WERI-Rb-1 (cell line): ENCODE measurements at regions not wholly inside any gene's neighbourhood (a gene's known extent, or its start where the extent isn't known, plus 50 kb on each side); places are given as distances from the start of the nearest gene placed in this dataset.

Source experiments
- DNase-seq: peaks from one replicate; pipeline ENCODE4 v3.0.0-alpha.2; 2020
- H3K27ac ChIP-seq: fragments of 250-450 bp; sonication (Bioruptor Pico); 2 replicates; pipeline ENCODE4 v1.5.1; 2020; ENCODE audit warnings: mild to moderate bottlenecking, moderate library complexity
- H3K27me3 ChIP-seq: fragments of 250-450 bp; sonication (Bioruptor Pico); 2 replicates; pipeline ENCODE4 v1.5.1; 2021; ENCODE audit warnings: mild to moderate bottlenecking, low read depth, moderate library complexity; ENCODE audit not compliant: insufficient read depth, severe bottlenecking
- H3K36me3 ChIP-seq: fragments of 250-450 bp; sonication (Bioruptor Pico); 2 replicates; pipeline ENCODE4 v1.5.1; 2020; ENCODE audit warnings: mild to moderate bottlenecking, moderate library complexity
- H3K4me3 ChIP-seq: 2 replicates; pipeline ENCODE4 v1.5.1; 2011; ENCODE audit warnings: low read depth, mild to moderate bottlenecking, control low read depth, low read length
- H3K9me3 ChIP-seq: fragments of 250-450 bp; sonication (Bioruptor Pico); 2 replicates; pipeline ENCODE4 v1.5.1; 2021; ENCODE audit warnings: mild to moderate bottlenecking, moderate library complexity; ENCODE audit not compliant: severe bottlenecking
- TF ChIP-seq, protein P1 (sequence below): IDR thresholded peaks from 2 replicates; pipeline ENCODE4 v1.5.1; 2011; ENCODE audit warnings: low read depth, mild to moderate bottlenecking, control low read depth, inconsistent platforms, low read length

DNA sequence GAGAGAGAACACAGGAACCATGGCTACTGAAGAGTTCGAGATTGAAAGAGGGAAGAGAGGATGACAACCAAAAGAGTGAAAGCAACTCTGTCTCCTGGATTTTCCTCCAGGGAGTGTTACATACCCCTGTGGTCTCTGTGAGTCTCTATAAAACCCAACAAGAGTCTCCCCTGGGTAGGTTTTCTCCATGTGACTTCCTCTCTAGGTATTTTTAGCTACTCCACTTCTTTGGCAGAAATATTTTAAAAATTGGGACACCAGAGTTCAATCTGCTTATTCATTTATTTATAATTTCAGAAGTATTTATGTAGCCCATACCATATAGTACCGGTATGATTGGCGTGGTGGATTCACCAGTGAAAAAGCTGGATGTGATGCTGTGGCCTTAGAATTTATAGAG lies 671.7 kb upstream of the NR2F2 start:
- H3K27me3 ChIP-seq = peaks cover 29% of the 10 kb centered on the region
- TF ChIP-seq, protein P1, sequence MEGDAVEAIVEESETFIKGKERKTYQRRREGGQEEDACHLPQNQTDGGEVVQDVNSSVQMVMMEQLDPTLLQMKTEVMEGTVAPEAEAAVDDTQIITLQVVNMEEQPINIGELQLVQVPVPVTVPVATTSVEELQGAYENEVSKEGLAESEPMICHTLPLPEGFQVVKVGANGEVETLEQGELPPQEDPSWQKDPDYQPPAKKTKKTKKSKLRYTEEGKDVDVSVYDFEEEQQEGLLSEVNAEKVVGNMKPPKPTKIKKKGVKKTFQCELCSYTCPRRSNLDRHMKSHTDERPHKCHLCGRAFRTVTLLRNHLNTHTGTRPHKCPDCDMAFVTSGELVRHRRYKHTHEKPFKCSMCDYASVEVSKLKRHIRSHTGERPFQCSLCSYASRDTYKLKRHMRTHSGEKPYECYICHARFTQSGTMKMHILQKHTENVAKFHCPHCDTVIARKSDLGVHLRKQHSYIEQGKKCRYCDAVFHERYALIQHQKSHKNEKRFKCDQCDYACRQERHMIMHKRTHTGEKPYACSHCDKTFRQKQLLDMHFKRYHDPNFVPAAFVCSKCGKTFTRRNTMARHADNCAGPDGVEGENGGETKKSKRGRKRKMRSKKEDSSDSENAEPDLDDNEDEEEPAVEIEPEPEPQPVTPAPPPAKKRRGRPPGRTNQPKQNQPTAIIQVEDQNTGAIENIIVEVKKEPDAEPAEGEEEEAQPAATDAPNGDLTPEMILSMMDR = no peak
- no peak for DNase-seq
- no peak overlapping the region for H3K27ac ChIP-seq
- H3K36me3 ChIP-seq = no peaks in the 10 kb centered on the region
- H3K4me3 ChIP-seq = no peak overlapping the region
- H3K9me3 ChIP-seq = no peaks in the 10 kb centered on the region

DNA sequence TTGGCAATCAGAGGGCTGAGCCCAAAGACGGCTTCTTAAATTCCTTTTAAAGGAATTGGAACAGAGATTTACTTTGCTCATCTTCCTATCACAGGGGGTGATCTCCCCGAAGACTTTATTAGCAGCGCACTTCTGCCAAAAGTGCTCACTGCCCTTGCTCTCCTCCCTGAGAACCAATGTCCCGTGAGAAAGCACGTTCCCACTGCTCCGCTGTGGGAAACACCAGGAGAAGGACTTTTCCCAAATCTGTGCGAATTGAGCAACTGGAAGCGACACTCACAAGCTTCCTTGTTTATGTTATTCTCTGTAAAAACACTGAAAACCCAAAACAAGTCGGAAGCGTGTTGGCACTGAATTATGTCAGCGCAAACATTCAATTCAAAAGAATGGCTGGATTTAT lies 670.8 kb upstream of the NR2F2 start:
- TF ChIP-seq, protein P1 = no peak
- Histone ChIP-seq H3K9me3 (no peaks in the 10 kb centered on the region), H3K27me3 (peaks cover 29% of the 10 kb centered on the region), H3K27ac (no peak overlapping the region), H3K4me3 (no peak overlapping the region), H3K36me3 (no peaks in the 10 kb centered on the region)
- no peak for DNase-seq

GRCh38 chr15:95662638-95663037 lies 667.9 kb upstream of the NR2F2 start:
- H3K9me3 ChIP-seq = no peaks in the 10 kb centered on the region
- no peak overlapping the region for H3K4me3 ChIP-seq
- TF ChIP-seq, protein P1 = no peak
- H3K27me3 ChIP-seq = peaks cover 29% of the 10 kb centered on the region
- no peak overlapping the region for H3K27ac ChIP-seq
- H3K36me3 ChIP-seq = no peaks in the 10 kb centered on the region
- no peak for DNase-seq

- Histone ChIP-seq H3K36me3 (no peaks in the 10 kb centered on the region), H3K27ac (no peak overlapping the region), H3K27me3 (peaks cover 28% of the 10 kb centered on the region), H3K4me3 (no peak overlapping the region), H3K9me3 (no peaks in the 10 kb centered on the region)
- no peak for DNase-seq
- TF ChIP-seq, protein P1 = no peak
Observed at GRCh38 chr15:95663156-95664100, 667.1 kb upstream of the NR2F2 start.

DNA sequence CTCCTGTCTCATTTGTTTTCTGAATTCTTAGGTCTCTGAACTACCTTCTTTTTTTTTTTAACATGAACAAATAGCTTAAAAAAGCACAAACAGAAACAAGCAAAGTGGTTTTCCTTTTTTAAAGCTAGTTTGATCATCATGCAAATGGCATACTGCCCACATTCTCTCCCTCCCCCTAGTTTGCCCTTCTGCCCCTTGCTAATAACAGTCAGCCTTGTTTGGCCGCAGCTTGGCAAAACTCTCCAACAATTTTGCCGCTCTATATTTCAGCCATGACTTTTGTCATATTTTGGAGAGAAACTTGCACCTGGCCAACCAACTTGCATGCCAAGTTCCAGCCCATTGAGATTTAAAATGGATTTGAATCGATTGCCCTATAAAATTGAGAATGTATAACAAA lies 666.0 kb upstream of the NR2F2 start:
- Histone ChIP-seq H3K4me3 (no peak overlapping the region), H3K9me3 (no peaks in the 10 kb centered on the region), H3K36me3 (no peaks in the 10 kb centered on the region), H3K27ac (no peak overlapping the region), H3K27me3 (peaks cover 22% of the 10 kb centered on the region)
- DNase-seq = no peak
- TF ChIP-seq, protein P1 = no peak
